ENCODE measurements at regions not wholly inside any gene's neighbourhood (a gene's known extent, or its start where the extent isn't known, plus 50 kb on each side); places are given as distances from the start of the nearest gene placed in this dataset.
"Not testable (repeated sequence)": the region's sequence is repeated elsewhere in the genome, so short reads cannot be mapped to it uniquely, and the experiment has no call there.

DNA sequence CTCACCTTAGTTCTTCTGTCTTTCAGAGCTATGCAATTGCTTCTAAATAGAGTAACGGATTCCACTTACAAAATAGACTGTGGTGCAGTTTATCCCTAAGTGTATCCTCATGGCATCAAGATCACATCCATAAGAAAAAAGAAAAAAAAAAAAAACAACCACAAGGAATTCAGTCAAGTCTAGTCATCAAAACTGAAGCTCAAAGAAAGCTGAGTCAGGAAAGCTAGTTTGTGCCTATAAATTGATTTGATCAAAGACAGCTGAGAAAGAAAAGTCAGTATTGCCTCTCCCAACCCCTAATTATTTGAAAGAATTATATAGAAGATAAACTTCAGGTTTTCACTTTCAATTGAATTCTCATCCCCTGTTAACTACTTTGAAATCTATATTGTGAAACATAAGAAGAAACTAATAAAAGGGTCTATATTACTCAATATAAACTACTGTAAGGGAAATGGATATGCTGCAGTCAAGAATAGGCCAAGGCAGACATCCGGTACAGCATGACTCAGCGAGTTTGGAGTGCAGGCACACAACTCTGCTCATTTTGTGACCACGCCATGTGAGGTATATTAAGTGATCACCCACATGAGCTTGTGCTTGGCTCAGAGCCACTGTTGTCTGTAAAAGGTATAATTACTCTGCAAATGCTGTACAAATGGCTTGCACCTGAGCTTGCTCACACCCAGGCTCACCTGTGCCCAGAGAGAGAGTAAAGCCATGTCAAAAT, 568.1 kb upstream of the CRIM1 start:
- no peak for DNase-seq

DNA sequence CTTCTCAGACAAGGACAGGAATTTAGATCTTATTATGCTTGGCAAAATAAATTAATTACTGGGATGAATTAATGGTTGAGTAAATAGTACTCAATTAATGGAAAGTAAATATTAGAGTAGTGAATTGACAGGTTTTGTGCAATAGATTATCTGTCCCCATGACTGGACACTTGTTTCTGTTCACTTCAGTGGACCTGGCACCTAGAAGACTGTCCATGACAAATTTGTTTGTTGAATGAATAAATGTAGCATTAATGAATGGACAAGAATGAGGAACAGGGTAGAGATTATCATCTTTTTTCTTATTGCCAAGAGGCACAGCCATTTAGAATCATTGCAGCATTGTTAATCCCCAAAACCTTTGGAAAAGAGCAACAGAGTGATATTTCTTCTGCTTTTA, 570.0 kb upstream of the CRIM1 start:
- DNase-seq, result no peak

DNA sequence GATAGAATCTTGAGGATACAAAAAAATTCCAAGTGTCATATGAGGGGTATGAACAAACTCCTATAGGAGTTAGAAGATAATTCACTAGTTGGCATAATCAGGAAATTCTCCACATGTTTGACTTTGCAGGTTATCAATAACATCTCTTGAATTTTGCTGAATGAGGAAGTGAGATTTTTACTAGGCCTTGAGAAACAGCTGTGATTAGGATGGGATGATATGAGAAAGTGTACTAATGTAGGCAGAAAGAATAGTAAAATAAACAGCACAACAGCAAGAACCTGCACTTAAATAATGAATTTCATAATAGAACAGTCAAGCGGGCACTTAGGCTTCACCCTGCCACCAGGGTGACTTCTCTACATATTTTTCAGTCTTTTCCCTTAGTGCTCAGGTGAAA, 570.8 kb upstream of the CRIM1 start:
- no peak for DNase-seq

DNA sequence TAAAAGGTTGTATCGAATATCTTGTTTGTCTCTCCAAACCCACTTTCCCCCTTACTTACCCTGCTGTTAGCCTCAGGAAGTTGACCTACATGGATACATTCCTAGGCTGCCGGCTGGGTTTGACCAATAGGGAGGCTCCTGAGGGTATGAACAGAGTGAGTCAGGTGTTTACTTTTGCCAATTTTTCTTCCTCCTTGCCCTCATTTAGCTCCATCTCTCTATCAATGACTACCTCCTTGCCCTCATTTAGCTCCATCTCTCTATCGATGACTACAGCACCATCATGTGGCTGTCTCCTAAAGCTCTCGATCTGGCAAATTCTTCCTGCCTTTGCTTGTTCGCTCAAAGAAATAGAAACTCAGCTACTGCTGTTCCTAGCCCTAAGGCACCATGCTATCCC, 571.9 kb upstream of the CRIM1 start:
- DNase-seq, result no peak

- DNase-seq, result no peak
Measured at GRCh38 chr2:35741556-35741955, 614.0 kb upstream of the CRIM1 start.

DNA sequence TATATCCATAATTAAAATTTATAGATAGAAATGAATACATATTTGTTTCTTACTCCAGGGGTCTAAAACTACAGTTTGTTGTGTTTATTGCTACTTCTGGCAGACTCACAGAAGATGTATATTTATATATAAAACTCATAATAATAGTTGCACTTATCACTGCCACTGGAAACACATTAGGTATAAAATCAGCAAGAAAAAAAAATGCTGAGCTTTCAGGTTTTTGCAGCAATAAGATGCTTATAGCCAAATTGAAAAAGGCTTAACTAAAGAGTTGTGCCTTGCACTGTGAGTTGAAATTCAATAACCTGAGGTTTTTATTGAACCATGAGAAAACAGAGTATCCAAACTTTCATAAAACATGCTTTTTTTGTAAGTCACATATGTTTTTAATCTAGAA, 623.9 kb upstream of the CRIM1 start:
- no peak for DNase-seq

DNA sequence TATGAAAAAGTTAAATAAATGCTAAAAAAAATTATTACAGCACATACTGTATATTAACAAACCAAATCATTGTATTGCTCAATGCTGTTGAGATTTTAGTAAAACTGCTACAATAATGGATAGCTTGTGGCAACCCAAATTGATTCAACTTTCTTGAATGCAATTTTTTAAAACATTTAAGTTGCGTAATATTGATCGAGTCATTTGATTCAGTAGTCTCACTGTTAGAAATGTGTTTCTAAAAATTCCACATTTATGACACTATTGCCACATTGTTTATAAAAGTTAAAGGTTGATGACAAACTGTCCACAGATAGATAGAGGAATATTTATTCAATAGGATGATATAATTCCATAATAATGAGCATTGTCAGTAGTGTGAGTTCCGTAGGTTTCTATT, 640.7 kb upstream of the CRIM1 start:
- no peak for DNase-seq

GRCh38 chr2:35708411-35708923, 647.1 kb upstream of the CRIM1 start:
- DNase-seq, result no peak

DNA sequence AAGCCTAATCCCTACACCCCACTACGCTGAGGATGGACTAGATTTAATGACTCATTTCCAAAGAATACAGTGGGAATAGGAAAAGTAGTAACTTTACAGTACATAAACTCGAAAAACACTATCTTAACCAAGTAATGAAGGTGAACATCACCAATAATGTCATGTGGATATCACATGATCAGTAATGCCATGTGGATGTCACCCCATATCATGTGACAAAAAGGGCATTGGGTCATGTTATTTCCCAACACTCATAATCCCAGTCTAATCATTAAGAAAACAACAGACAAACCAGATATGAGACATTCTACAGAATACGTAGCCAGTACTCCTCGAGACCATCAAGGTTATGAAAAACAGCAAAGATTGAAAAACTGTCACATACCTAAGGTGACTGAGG, 667.3 kb upstream of the CRIM1 start:
- no peak for DNase-seq

DNA sequence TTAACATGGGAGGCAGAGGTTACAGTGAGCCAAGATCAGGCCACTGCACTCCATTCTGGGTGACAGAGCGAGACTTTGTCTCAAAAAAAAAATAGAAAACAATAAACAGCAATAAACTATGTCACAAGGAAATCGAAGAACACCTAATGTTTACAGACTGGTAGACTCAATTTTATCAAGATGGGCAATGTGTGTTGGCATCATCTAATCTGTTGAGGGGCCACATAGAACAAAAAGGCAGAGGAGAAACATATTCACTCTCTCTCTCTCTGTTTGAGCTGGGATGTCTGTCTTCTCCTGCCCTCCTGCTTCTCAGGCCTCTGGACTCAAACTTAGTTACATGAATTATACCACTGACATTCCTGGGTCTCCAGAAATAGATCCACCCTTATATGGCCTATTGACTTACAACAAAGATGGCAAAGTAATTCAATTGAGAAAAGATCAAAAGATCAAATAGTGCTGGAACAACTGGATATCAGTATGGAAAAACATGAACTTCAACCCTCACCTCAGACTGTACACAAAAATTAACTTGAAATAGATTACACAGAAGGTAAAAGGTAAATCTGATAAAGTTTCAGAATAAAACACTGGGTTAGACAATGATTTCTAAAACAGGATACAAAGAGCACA, 703.8 kb upstream of the CRIM1 start:
- no peak for DNase-seq

DNA sequence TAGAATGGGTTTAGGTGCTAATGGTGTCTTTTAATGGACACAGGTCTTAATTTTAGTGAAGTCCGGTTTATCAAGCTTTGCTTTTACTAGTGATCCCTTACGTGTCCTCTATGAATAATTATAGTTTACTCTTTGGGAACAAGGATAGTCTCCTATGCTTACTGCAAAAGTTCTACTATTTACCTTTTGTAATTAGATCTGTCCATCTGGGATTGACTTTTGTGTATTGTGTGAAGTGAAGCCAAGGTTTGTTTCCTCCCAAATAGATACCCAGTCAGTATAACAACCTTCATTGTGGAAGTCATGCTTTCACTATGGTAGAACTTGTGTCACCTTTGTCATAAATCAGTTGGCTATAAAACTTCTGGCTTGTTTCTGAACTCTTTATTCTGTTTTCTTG, 740.9 kb upstream of the CRIM1 start:
- no peak for DNase-seq

DNA sequence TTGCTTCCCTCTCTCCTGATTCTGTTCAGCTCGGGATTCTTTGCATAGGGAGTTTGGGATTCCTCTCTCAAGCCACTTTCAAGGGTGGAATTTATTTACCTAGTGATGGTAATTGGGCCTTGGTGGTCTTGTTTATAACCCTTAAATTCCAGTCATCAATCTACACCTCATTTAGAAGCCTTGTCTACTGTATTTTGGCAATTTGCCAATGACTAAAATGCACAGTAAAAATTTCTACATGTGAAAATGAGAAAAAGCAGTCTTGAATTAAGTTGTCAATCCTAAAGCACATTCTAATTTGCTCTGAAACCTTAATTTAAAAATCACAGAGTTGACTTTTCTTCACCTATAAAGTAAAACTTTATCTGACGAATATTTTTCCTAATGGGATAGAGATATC, 749.2 kb upstream of the CRIM1 start:
- DNase-seq, result no peak

GRCh38 chr2:35598310-35598709, 757.3 kb upstream of the CRIM1 start:
- no peak for DNase-seq

- no peak for DNase-seq
Measured at GRCh38 chr2:35591886-35592285, 763.7 kb upstream of the CRIM1 start.

DNA sequence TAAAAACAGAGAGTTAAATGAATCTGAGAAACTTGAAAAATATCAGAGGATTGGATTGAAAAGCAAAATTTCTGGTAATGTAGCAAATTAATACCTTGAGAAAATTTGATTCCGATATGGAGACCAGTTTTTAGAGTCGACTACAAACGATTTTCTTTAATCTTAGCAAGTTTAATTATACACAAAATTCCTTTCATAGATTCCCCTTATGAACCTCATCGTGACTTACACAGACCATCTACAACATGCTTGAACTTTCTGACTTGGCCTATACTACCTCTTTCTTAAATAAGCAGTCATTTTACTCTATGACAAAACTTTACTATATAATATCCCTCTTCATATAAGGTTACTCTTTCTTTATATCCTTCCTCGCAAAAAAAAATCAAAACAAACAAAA, 769.6 kb upstream of the CRIM1 start:
- DNase-seq, result no peak

DNA sequence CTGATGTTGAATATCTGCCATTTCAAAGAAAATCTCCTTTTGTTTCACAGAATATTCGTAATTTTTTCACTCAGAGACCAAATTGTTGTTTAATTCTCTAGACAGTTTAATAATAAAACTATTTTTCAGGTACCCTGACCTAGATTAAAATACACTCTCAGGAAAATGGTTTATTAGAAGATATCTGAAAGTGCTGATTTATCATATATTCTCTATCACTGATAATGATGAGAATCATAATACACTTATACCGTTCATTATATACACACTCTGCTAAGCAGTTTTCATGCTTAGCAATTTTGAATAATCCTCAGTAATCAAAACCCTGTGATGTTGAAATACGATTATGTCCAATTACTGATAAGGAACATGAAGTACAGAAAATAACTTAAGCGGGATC, 772.9 kb upstream of the CRIM1 start:
- DNase-seq, result no peak

DNA sequence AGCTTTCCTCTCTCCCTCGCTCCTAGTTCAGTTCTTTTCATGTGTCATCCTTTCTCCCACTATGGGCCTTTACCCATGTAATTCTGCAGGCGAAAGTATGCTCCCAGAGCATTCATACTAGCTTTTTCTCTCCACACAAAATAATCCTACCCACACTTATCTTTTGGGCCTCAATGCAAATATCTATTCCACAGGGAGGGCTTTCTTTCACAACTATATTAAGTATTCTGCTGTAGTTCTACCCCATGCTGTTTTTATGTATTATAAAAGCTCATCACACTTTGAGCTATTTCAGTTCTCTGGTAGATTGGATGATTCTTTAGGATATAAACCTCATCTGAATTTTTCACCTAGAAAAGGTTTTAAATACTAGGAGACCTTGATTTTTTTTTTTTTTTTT, 774.6 kb upstream of the CRIM1 start:
- no peak for DNase-seq

- not testable (repeated sequence) for DNase-seq
Measured at GRCh38 chr2:35568574-35568973, 787.0 kb upstream of the CRIM1 start.

DNA sequence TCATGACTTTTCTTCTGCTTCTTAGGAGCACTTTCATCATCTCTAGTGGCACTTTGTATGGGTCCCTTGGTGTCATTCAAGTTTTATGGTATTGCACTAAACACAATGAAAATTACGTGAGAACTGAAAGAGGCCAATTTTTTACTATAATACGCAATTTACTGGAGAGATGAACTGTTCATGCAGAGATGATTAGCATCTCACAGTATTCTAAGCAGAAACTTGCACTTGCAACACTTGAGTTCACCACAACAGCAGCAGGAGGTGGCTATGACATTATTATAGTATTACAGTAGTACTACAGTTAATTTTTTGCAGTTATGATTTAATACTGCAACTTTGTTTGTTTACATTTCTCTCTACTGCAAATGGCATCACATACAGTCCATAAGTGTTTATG, 793.1 kb upstream of the CRIM1 start:
- DNase-seq, result no peak

GRCh38 chr2:35548171-35548570, 807.4 kb upstream of the CRIM1 start:
- DNase-seq, result no peak

DNA sequence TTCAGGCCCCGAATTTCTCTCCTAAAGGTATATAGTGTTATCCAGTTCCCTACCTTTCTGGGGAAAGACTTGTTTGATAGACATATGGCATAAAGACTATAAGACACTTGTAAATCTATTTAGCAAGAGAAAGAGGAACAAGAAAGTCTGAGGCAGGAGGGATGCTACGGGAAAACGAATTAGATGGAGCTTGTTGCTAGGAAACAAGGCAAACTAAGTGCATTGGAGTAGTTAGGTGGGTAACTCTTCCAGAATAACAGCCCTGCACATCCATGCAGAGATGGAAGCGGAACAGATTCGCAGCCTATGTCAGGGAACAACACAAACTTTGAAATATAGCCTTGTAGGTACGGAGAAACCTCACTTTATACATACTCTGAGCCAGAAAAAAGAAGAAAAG, 810.3 kb upstream of the CRIM1 start:
- no peak for DNase-seq

GRCh38 chr2:35538796-35539195, 816.8 kb upstream of the CRIM1 start:
- no peak for DNase-seq

DNA sequence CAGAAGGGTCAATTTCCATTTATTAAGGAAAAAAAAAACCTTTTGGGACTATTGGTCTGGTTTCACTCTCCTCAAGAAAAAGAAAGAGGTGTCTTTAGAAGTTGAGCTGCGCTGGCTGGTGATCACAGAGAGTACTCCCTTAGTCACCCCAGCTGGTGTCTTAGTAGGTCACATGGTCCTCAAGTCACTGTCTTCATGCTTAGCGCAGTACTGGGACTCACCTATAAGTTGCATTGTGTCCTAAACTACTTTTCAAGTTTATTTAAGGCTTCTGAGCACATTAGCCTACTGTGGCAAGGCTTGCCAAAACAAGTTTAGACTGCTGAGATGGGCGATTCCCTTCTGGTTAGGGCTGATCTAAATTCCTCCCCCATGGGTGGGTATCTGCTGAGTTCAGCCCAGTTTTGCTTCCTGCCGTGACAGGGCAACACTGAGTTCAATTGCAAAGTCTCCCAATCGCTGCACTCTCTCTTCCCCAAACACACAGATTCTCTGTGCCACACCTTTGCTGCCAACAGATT, 824.9 kb upstream of the CRIM1 start:
- no peak for DNase-seq

- no peak for DNase-seq
Measured at GRCh38 chr2:35526741-35527140, 828.8 kb upstream of the CRIM1 start.

DNA sequence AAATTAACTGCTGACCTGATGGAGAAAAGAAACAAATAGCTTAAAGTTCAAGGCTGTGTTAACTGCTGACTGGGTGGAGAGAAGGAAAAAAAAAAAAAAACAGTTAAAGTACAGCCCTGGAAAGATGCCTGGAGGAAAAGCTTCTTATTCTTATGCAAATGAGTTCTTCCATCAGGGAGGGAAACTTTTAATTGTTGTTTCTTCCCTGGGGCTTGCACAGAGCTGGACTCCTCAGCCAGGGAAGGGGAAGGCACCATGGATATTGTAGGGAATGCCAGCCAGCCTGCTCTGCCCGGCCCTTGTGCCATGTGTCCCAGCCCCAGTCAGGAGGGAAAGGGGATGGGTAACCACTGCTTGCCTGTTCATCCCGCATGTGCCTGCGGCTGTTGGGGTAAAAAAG, 833.1 kb upstream of the CRIM1 start:
- DNase-seq, result no peak

Measured in NCI-H2081 (cell line).